ENCODE measurements at regions not wholly inside any gene's neighbourhood (a gene's known extent, or its start where the extent isn't known, plus 50 kb on each side); places are given as distances from the start of the nearest gene placed in this dataset.

- TF ChIP-seq CTCF (IDR thresholded peaks at IDR 0.05): no peak
- Histone ChIP-seq H3K4me1 (ENCODE audit: control insufficient read depth in 1 of 2, insufficient read depth in 2 of 2, low read length in 2 of 2) (no peaks in the 10 kb centered on the region), H3K4me2 (replicated peaks; ENCODE audit: extremely low read depth, low read length, poor library complexity, severe bottlenecking) (no peak overlapping the region), H4K20me1 (ENCODE audit: insufficient read depth, low read length) (no peaks in the 10 kb centered on the region), H3K27me3 (ENCODE audit: control insufficient read depth in 2 of 2, insufficient read depth in 2 of 2, low read length in 2 of 2) (no peaks in the 10 kb centered on the region), H3K36me3 (replicated peaks in 1 of 2; ENCODE audit: control insufficient read depth in 1 of 2, insufficient read depth in 2 of 2, low read length in 2 of 2) (no peaks in the 10 kb centered on the region), H3K9ac (ENCODE audit: insufficient read depth, low read length, poor library complexity, severe bottlenecking) (no peak overlapping the region), H3K9me3 (replicated peaks in 1 of 2; ENCODE audit: control insufficient read depth in 1 of 2, insufficient read depth in 1 of 2, low read length in 2 of 2) (peaks cover 0 to 8% of the 10 kb centered on the region in 2 donors), H3K79me2 (ENCODE audit: insufficient read depth, low read length) (no peaks in the 10 kb centered on the region), H2AFZ (ENCODE audit: insufficient read depth, low read depth, low read length, poor library complexity, severe bottlenecking) (no peak overlapping the region), H3K27ac (ENCODE audit: low read depth in 1 of 2, low read length in 2 of 2) (no peak overlapping the region), H3K4me3 (replicated peaks in 1 of 3; ENCODE audit: low read depth in 2 of 3, low read length in 3 of 3) (no peak overlapping the region)
- intact Hi-C loops (cut with micrococcal nuclease): no loop called here
- H3K9me3 Mint-ChIP-seq: peaks cover 0 to 10% (median 7%) of the 10 kb centered on the region in 7 donors
- no peaks in the 10 kb centered on the region for H3K4me1 Mint-ChIP-seq
- H3K36me3 Mint-ChIP-seq: no peaks in the 10 kb centered on the region
- no peak overlapping the region for H3K4me3 Mint-ChIP-seq
- H3K27ac Mint-ChIP-seq: no peak overlapping the region
- DNase-seq: no peak
- peaks cover 0 to 5% (median 3%) of the 10 kb centered on the region in 3 donors for H3K27me3 Mint-ChIP-seq (ENCODE audit: low read depth in 3 of 3)
- WGBS (ENCODE audit: insufficient coverage): 100% methylated on average over 1 of the region's 2 CpGs
Measured at GRCh38 chr12:105946493-105946901, 192.3 kb downstream of the NUAK1 start.

GRCh38 chr12:105947906-105948305 is 190.8 kb downstream of the NUAK1 start:
- Histone ChIP-seq H3K79me2 (ENCODE audit: insufficient read depth, low read length) (no peaks in the 10 kb centered on the region), H3K9ac (ENCODE audit: insufficient read depth, low read length, poor library complexity, severe bottlenecking) (no peak overlapping the region), H3K4me1 (ENCODE audit: control insufficient read depth in 1 of 2, insufficient read depth in 2 of 2, low read length in 2 of 2) (no peaks in the 10 kb centered on the region), H3K9me3 (replicated peaks in 1 of 2; ENCODE audit: control insufficient read depth in 1 of 2, insufficient read depth in 1 of 2, low read length in 2 of 2) (peaks cover 0 to 8% of the 10 kb centered on the region in 2 donors), H3K27ac (ENCODE audit: low read depth in 1 of 2, low read length in 2 of 2) (no peak overlapping the region), H4K20me1 (ENCODE audit: insufficient read depth, low read length) (no peaks in the 10 kb centered on the region), H3K36me3 (replicated peaks in 1 of 2; ENCODE audit: control insufficient read depth in 1 of 2, insufficient read depth in 2 of 2, low read length in 2 of 2) (no peaks in the 10 kb centered on the region), H3K27me3 (ENCODE audit: control insufficient read depth in 2 of 2, insufficient read depth in 2 of 2, low read length in 2 of 2) (no peaks in the 10 kb centered on the region), H3K4me3 (replicated peaks in 1 of 3; ENCODE audit: low read depth in 2 of 3, low read length in 3 of 3) (no peak overlapping the region), H2AFZ (ENCODE audit: insufficient read depth, low read depth, low read length, poor library complexity, severe bottlenecking) (no peak overlapping the region), H3K4me2 (replicated peaks; ENCODE audit: extremely low read depth, low read length, poor library complexity, severe bottlenecking) (no peak overlapping the region)
- H3K27me3 Mint-ChIP-seq (ENCODE audit: low read depth in 3 of 3): peaks cover under 1 to 3% (median 2%) of the 10 kb centered on the region in 3 donors
- no peak overlapping the region for H3K27ac Mint-ChIP-seq
- no peaks in the 10 kb centered on the region for H3K4me1 Mint-ChIP-seq
- H3K4me3 Mint-ChIP-seq: no peak overlapping the region
- no peaks in the 10 kb centered on the region for H3K36me3 Mint-ChIP-seq
- WGBS (ENCODE audit: insufficient coverage): 100% methylated on average over 3 of the region's 5 CpGs
- TF ChIP-seq CTCF (IDR thresholded peaks at IDR 0.05): no peak
- DNase-seq: no peak
- H3K9me3 Mint-ChIP-seq: peaks cover 0 to 11% (median 8%) of the 10 kb centered on the region in 7 donors
- intact Hi-C loops (cut with micrococcal nuclease): no loop called here
